Vagina (tissue), 2 donors: ENCODE measurements at regions not wholly inside any gene's neighbourhood (a gene's known extent, or its start where the extent isn't known, plus 50 kb on each side); places are given as distances from the start of the nearest gene placed in this dataset.

Experiments used
- DNase-seq, 2 donors: peaks; one replicate each; pipeline ENCODE4 v3.0.0-alpha.2; 2017; ENCODE audit errors: extremely low spot score in 2 of 2
- H3K27ac ChIP-seq: fragments of 200-600 bp; sonication (generic); one replicate; pipeline ENCODE4 v1.5.1; 2019
- H3K27me3 ChIP-seq: fragments of 200-600 bp; sonication (generic); one replicate; pipeline ENCODE4 v1.5.1; 2019
- H3K36me3 ChIP-seq, 2 donors: fragments of 200-600 bp; sonication (generic); one replicate each; pipeline ENCODE4 v1.5.1; 2017 to 2019
- H3K4me1 ChIP-seq: fragments of 200-600 bp; sonication (generic); one replicate; pipeline ENCODE4 v1.5.1; 2019
- H3K4me3 ChIP-seq, 2 donors: fragments of 200-600 bp; sonication (generic); 1 replicate in 1 of 2; 2 replicates in 1 of 2; pipeline ENCODE4 v1.5.1; 2016 to 2019
- H3K9me3 ChIP-seq: fragments of 200-600 bp; sonication (generic); one replicate; pipeline ENCODE4 v1.5.1; 2019
- CTCF ChIP-seq, 3 experiments: fragments of 450-650 bp in 2 of 3; fragments of 200-600 bp in 1 of 3; sonication (generic) in 1 of 3; IDR thresholded peaks; one replicate each; pipeline ENCODE4 v1.5.1; 2017 to 2019; ENCODE audit warnings: antibody characterized with exemption in 3 of 3, mild to moderate bottlenecking in 2 of 3, moderate library complexity in 2 of 3
- POLR2A ChIP-seq, 2 donors: fragments of 450-650 bp; IDR thresholded peaks; one replicate each; pipeline ENCODE4 v1.6.1; 2017; ENCODE audit warnings: antibody characterized with exemption in 2 of 2, mild to moderate bottlenecking in 2 of 2, moderate library complexity in 2 of 2
- POLR2AphosphoS5 ChIP-seq, 2 donors: sonication (generic); formaldehyde crosslinking; IDR thresholded peaks; one replicate each; pipeline ENCODE4 v1.9.0; 2017; ENCODE audit warnings: antibody characterized with exemption in 2 of 2, mild to moderate bottlenecking in 2 of 2, low read depth in 1 of 2; ENCODE audit not compliant: insufficient read depth in 1 of 2
- intact Hi-C: fragments of 100-400 bp; cut with DNase I; formaldehyde crosslinking; loops from one replicate; pipeline ENCODE4 v1.15.1; 2023

GRCh38 chr11:80379620-80380278 is 938.9 kb upstream of the TENM4 start:
- Histone ChIP-seq H3K4me3 (no peak overlapping the region), H3K4me1 (no peaks in the 10 kb centered on the region), H3K36me3 (no peaks in the 10 kb centered on the region), H3K27ac (no peak overlapping the region), H3K27me3 (no peaks in the 10 kb centered on the region), H3K9me3 (no peaks in the 10 kb centered on the region)
- intact Hi-C loops, result no loop called here
- TF ChIP-seq POLR2A (IDR thresholded peaks at IDR 0.05), result no peak
- no peak for TF ChIP-seq CTCF (IDR thresholded peaks at IDR 0.05)
- TF ChIP-seq POLR2AphosphoS5 (IDR thresholded peaks at IDR 0.05; ENCODE audit: insufficient read depth in 1 of 2, low read depth in 1 of 2), result no peak
- no peak for DNase-seq

GRCh38 chr11:80371931-80372330 is 931.1 kb upstream of the TENM4 start:
- H3K4me1 ChIP-seq, result no peaks in the 10 kb centered on the region
- H3K27me3 ChIP-seq, result no peaks in the 10 kb centered on the region
- no peak for DNase-seq
- no peak overlapping the region for H3K27ac ChIP-seq
- no peaks in the 10 kb centered on the region for H3K36me3 ChIP-seq
- H3K9me3 ChIP-seq, result no peaks in the 10 kb centered on the region
- no peak overlapping the region for H3K4me3 ChIP-seq
- TF ChIP-seq CTCF (IDR thresholded peaks at IDR 0.05) (no peak), POLR2A (IDR thresholded peaks at IDR 0.05) (no peak), POLR2AphosphoS5 (IDR thresholded peaks at IDR 0.05; ENCODE audit: insufficient read depth in 1 of 2, low read depth in 1 of 2) (no peak)
- intact Hi-C loops, result no loop called here

GRCh38 chr11:80365980-80366379 is 925.1 kb upstream of the TENM4 start:
- H3K36me3 ChIP-seq, result no peaks in the 10 kb centered on the region
- no peak for DNase-seq
- TF ChIP-seq POLR2A (IDR thresholded peaks at IDR 0.05) (no peak), POLR2AphosphoS5 (IDR thresholded peaks at IDR 0.05; ENCODE audit: insufficient read depth in 1 of 2, low read depth in 1 of 2) (no peak)

GRCh38 chr11:80365076-80365725 is 924.4 kb upstream of the TENM4 start:
- intact Hi-C loops, result no loop called here
- no peak for DNase-seq
- TF ChIP-seq POLR2AphosphoS5 (IDR thresholded peaks at IDR 0.05; ENCODE audit: insufficient read depth in 1 of 2, low read depth in 1 of 2) (no peak), CTCF (IDR thresholded peaks at IDR 0.05) (no peak), POLR2A (IDR thresholded peaks at IDR 0.05) (no peak)
- Histone ChIP-seq H3K27ac (no peak overlapping the region), H3K4me3 (no peak overlapping the region), H3K9me3 (no peaks in the 10 kb centered on the region), H3K27me3 (no peaks in the 10 kb centered on the region), H3K36me3 (no peaks in the 10 kb centered on the region), H3K4me1 (no peaks in the 10 kb centered on the region)

More at GRCh38 chr11:80365980-80366379, 925.1 kb upstream of the TENM4 start:
- Histone ChIP-seq H3K27ac (no peak overlapping the region), H3K4me3 (no peak overlapping the region), H3K27me3 (no peaks in the 10 kb centered on the region), H3K9me3 (no peaks in the 10 kb centered on the region), H3K4me1 (no peaks in the 10 kb centered on the region)
- intact Hi-C loops, result no loop called here

GRCh38 chr11:80362563-80363340 is 921.9 kb upstream of the TENM4 start:
- Histone ChIP-seq H3K4me1 (no peaks in the 10 kb centered on the region), H3K27ac (no peak overlapping the region), H3K9me3 (no peaks in the 10 kb centered on the region), H3K36me3 (no peaks in the 10 kb centered on the region), H3K27me3 (no peaks in the 10 kb centered on the region), H3K4me3 (no peak overlapping the region)
- intact Hi-C loops, result no loop called here
- TF ChIP-seq POLR2A (IDR thresholded peaks at IDR 0.05) (no peak), CTCF (IDR thresholded peaks at IDR 0.05) (no peak), POLR2AphosphoS5 (IDR thresholded peaks at IDR 0.05; ENCODE audit: insufficient read depth in 1 of 2, low read depth in 1 of 2) (no peak)
- no peak for DNase-seq
